ENCODE measurements at regions not wholly inside any gene's neighbourhood (a gene's known extent, or its start where the extent isn't known, plus 50 kb on each side); places are given as distances from the start of the nearest gene placed in this dataset.

DNA sequence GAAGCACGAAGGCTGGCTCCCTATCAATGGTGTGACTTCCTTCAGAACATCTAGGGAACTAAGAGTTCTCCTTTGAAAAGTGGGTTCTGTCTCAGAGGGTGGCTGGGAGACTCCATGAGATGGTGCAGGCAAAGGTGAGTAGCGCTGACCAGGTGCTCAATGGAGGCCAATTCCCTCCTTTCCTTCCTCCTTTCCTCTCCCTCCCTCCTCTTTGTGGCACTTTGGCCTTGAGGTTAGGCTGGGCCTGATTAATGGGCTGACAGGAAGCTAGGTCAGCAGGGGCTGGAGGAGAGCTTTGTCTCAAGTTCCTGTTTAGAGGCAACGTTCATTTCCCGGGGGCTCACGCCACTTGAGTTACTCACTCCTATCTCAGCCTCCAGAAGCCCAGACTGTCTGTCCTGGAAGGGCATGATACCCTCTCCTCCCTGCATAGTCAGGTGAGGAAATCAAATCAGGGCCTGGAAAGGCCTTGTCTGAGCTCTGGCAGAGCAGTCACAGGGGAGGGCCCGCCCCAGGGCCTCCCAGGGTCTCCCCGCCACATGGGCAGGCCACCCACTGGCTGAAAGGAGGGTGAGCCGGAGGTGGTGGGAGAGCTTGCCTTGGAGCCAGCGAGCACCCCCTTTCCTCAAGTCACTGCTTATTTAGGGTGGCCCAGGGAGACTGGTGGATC lies 58.4 kb upstream of the SSBP3 start:
- TF ChIP-seq POLR2AphosphoS5 (IDR thresholded peaks at IDR 0.05; ENCODE audit: control insufficient read depth, insufficient read depth, low read depth, low read length) (peak; percentile 99), FOXM1 (IDR thresholded peaks at IDR 0.05; ENCODE audit: low read depth) (peak; percentile 90), FOXM1 (CRISPR knock-in tag; IDR thresholded peaks at IDR 0.05; ENCODE audit: low read depth) (no peak), ZNF184 (CRISPR knock-in tag; IDR thresholded peaks at IDR 0.05) (no peak), SPI1 (IDR thresholded peaks at IDR 0.05; ENCODE audit: borderline replicate concordance, low read depth, low read length) (peak; percentile 68), SMAD3 (CRISPR knock-in tag; conservative IDR thresholded peaks at IDR 0.05) (peak; percentile 62; the same call in 1 of the 2 replicates), GATA2 (CRISPR knock-in tag; IDR thresholded peaks at IDR 0.05) (peak; percentile 98), PHF21A (IDR thresholded peaks at IDR 0.05; ENCODE audit: borderline replicate concordance, low read depth) (peak; percentile 93)

Measured in K562 (cell line).